ENCODE measurements at regions not wholly inside any gene's neighbourhood (a gene's known extent, or its start where the extent isn't known, plus 50 kb on each side); places are given as distances from the start of the nearest gene placed in this dataset.

DNA sequence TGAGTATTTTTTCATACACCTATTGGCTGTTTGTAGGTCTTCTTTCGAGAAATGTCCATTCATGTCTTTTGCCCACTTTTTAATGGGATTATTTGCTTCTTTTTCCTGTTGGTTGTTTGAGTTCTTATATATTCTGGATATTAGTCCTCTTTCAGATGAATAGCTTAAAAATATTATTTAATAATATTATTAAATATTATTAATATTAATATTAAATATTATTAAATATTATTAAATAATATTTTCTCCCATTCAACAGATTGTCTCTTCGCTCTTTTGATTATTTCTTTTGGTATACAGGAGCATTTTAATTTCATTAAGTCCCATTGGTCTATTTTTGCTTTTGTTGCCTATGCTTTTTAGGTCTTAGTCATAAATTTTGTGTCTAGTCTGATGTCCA, 361.9 kb downstream of the TSN start:
- ChIA-PET POLR2A (no interaction called here), CTCF (interaction anchor here (0.7 kb wide), 1 partner anchor 15 kb away, joined by 3 read pairs; no protein-coding TSS in a partner anchor)
- no peak for TF ChIP-seq FOXA1 (IDR thresholded peaks at IDR 0.05)
- TF ChIP-seq FOXM1 (IDR thresholded peaks at IDR 0.05; ENCODE audit: borderline replicate concordance): no peak
- TF ChIP-seq ELF4 (IDR thresholded peaks at IDR 0.05): no peak
- TF ChIP-seq SUZ12 (IDR thresholded peaks at IDR 0.05): no peak
- TF ChIP-seq NFRKB (IDR thresholded peaks at IDR 0.05): no peak
- TF ChIP-seq ZNF384 (IDR thresholded peaks at IDR 0.05): no peak
- no peak for TF ChIP-seq CTBP1 (IDR thresholded peaks at IDR 0.05; ENCODE audit: borderline replicate concordance)
- no peak for TF ChIP-seq BHLHE40 (IDR thresholded peaks at IDR 0.05; ENCODE audit: borderline replicate concordance)
- TF ChIP-seq HDGF (IDR thresholded peaks at IDR 0.05; ENCODE audit: borderline replicate concordance): no peak
- TF ChIP-seq ARNT (IDR thresholded peaks at IDR 0.05): no peak
- no peak for TF ChIP-seq SP1 (IDR thresholded peaks at IDR 0.05)
- no peak for TF ChIP-seq LEF1 (IDR thresholded peaks at IDR 0.05; ENCODE audit: borderline replicate concordance)
- TF ChIP-seq, protein P1, sequence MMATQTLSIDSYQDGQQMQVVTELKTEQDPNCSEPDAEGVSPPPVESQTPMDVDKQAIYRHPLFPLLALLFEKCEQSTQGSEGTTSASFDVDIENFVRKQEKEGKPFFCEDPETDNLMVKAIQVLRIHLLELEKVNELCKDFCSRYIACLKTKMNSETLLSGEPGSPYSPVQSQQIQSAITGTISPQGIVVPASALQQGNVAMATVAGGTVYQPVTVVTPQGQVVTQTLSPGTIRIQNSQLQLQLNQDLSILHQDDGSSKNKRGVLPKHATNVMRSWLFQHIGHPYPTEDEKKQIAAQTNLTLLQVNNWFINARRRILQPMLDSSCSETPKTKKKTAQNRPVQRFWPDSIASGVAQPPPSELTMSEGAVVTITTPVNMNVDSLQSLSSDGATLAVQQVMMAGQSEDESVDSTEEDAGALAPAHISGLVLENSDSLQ (IDR thresholded peaks at IDR 0.05): no peak
- no peak for DNase-seq (ENCODE audit: extremely low spot score)

DNA sequence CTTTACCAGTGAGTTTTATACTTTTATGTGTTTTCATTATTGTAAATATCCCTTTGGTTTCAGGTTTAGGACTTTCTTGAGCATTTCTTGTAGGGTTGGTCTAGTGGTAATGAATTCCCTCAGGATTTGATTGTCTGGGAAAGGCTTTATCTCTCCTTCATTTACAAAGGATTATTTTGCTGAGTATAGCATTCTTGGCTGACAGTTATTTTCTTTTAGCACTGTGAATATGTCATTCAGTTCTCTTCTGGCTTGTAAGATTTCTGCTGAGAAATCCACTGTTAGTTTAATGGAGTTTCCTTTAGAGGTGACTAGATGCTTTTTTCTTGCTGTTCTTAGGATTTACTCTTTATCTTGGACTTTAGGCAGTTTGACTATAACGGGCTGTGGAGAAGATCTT, 373.9 kb downstream of the TSN start:
- POLR2A ChIA-PET: no interaction called here
- DNase-seq (ENCODE audit: extremely low spot score): no peak
- CTCF ChIA-PET: no interaction called here
- TF ChIP-seq L3MBTL2 (conservative IDR thresholded peaks at IDR 0.05): no peak
- TF ChIP-seq HDGF (IDR thresholded peaks at IDR 0.05; ENCODE audit: borderline replicate concordance): no peak
- TF ChIP-seq TARDBP (IDR thresholded peaks at IDR 0.05): no peak
- TF ChIP-seq BHLHE40 (IDR thresholded peaks at IDR 0.05; ENCODE audit: borderline replicate concordance): no peak
- TF ChIP-seq, protein P1 (IDR thresholded peaks at IDR 0.05): no peak
- TF ChIP-seq LEF1 (IDR thresholded peaks at IDR 0.05; ENCODE audit: borderline replicate concordance): no peak
- no peak for TF ChIP-seq ELF4 (IDR thresholded peaks at IDR 0.05)
- TF ChIP-seq FOXA1 (IDR thresholded peaks at IDR 0.05): no peak
- no peak for TF ChIP-seq CTBP1 (IDR thresholded peaks at IDR 0.05; ENCODE audit: borderline replicate concordance)
- no peak for TF ChIP-seq FOXK2 (IDR thresholded peaks at IDR 0.05)
- TF ChIP-seq ZNF384 (IDR thresholded peaks at IDR 0.05): no peak
- TF ChIP-seq FOXM1 (IDR thresholded peaks at IDR 0.05; ENCODE audit: borderline replicate concordance): no peak
- TF ChIP-seq NFRKB (IDR thresholded peaks at IDR 0.05): no peak
- TF ChIP-seq SP1 (IDR thresholded peaks at IDR 0.05): no peak
- no peak for TF ChIP-seq SUZ12 (IDR thresholded peaks at IDR 0.05)
- TF ChIP-seq ARNT (IDR thresholded peaks at IDR 0.05): no peak

DNA sequence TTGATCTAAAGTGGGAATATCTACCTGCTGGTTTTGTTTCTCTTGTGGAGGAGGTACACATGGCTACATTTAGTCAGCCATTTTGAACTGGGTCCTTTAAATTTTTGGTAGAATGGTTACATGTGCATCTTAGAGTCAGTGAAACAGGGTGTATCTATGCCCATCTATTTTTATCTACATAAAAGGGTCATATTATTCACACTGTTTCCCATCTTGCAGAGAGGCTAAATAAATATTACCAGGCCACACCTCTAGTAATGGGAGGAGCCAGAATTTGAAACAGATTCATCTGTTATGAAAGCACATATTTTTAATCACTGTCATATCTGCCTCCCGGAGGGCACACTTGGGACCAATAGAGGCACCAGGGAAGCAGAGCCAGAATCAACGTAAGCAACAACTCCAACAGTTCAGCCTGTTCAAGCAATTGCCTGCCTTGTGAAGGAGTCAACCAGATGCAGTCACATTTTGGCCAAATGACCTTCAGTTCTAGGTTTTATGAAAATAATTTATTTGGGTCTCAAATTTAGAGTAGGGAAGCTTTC, 376.8 kb downstream of the TSN start:
- POLR2A ChIA-PET: no interaction called here
- TF ChIP-seq CTBP1 (IDR thresholded peaks at IDR 0.05; ENCODE audit: borderline replicate concordance): no peak
- TF ChIP-seq ARNT (IDR thresholded peaks at IDR 0.05): no peak
- TF ChIP-seq FOXK2 (IDR thresholded peaks at IDR 0.05): no peak
- TF ChIP-seq NFRKB (IDR thresholded peaks at IDR 0.05): no peak
- TF ChIP-seq FOXA1 (IDR thresholded peaks at IDR 0.05): no peak
- TF ChIP-seq BHLHE40 (IDR thresholded peaks at IDR 0.05; ENCODE audit: borderline replicate concordance): no peak
- no peak for TF ChIP-seq HDGF (IDR thresholded peaks at IDR 0.05; ENCODE audit: borderline replicate concordance)
- TF ChIP-seq L3MBTL2 (conservative IDR thresholded peaks at IDR 0.05): no peak
- TF ChIP-seq, protein P1 (IDR thresholded peaks at IDR 0.05): no peak
- no peak for TF ChIP-seq ELF4 (IDR thresholded peaks at IDR 0.05)
- TF ChIP-seq TARDBP (IDR thresholded peaks at IDR 0.05): no peak
- TF ChIP-seq SUZ12 (IDR thresholded peaks at IDR 0.05): no peak
- no peak for TF ChIP-seq ZNF384 (IDR thresholded peaks at IDR 0.05)
- no peak for TF ChIP-seq LEF1 (IDR thresholded peaks at IDR 0.05; ENCODE audit: borderline replicate concordance)
- no peak for TF ChIP-seq SP1 (IDR thresholded peaks at IDR 0.05)
- TF ChIP-seq FOXM1 (IDR thresholded peaks at IDR 0.05; ENCODE audit: borderline replicate concordance): no peak
- DNase-seq (ENCODE audit: extremely low spot score): no peak
- CTCF ChIA-PET: interaction anchor here (1.1 kb wide), 1 partner anchor 15 kb away, joined by 3 read pairs; no protein-coding TSS in a partner anchor

DNA sequence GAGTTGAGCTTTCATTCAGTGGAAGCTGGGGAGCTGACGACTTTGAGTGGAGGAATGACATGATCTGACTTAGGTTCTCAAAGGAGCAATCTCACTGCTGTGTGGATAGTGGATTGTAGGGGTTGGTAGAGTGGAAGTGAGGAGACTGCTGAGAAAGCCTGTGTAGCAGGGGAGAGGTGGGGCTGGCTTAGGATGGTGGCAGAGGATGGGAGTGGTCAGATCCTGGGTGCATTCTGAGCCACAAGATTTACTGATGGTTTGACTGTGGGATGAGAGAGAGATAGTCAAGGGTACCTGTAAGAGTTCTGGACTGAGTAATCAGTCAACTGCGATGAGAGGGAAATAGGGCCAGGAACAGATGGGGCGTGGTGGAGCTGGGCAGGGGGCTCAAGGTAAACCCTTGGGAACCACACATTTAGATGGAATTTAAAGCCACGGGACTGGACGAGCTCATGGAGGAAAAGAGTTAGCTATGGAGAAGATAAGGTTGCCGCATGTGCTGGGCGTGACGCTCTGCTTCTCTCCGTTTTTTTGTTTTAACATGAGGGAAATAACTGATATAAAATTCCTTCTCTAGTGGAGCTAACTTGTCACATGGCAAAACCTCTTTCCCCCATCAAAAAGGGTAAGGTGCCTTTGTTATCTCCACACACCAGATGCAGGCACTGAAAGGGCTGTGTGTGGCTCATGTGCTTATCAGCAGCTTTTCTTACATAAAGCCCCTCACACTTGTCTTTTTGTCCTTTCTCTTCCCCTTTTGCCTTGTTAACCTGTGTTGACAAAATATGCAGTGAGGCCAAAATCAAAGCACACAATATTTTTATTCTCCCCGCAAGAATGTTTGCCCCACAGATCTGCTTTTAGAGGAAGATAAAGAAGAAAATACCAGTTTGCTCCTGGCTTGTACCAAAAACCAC, 379.8 kb downstream of the TSN start:
- no peak for TF ChIP-seq SP1 (IDR thresholded peaks at IDR 0.05)
- no peak for TF ChIP-seq FOXA1 (IDR thresholded peaks at IDR 0.05)
- no peak for TF ChIP-seq LEF1 (IDR thresholded peaks at IDR 0.05; ENCODE audit: borderline replicate concordance)
- no peak for TF ChIP-seq ZNF384 (IDR thresholded peaks at IDR 0.05)
- ChIA-PET CTCF (no interaction called here), POLR2A (no interaction called here)
- no peak for DNase-seq (ENCODE audit: extremely low spot score)

DNA sequence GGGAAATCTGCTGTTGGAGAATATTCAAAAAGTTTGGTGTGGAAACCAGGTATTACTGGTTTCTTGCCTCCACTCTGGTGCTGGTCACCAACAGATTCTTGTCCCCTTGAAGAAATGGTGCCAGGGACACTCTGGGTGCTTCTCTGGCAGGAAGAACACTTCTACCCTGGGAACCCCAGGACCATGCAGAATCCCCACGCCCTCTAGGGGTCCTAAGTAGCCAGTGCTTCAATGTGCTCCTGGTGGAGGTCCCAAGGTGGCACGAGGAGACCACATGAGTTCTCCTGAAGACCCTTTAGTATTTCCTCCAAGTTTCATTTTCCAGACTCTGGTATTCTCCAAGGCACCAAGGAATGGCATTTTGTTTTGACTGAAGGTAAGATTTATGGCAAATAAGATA, 380.6 kb downstream of the TSN start:
- TF ChIP-seq FOXM1 (IDR thresholded peaks at IDR 0.05; ENCODE audit: borderline replicate concordance) (no peak), ELF4 (IDR thresholded peaks at IDR 0.05) (no peak), TARDBP (IDR thresholded peaks at IDR 0.05) (no peak), CTBP1 (IDR thresholded peaks at IDR 0.05; ENCODE audit: borderline replicate concordance) (no peak), L3MBTL2 (conservative IDR thresholded peaks at IDR 0.05) (no peak), HDGF (IDR thresholded peaks at IDR 0.05; ENCODE audit: borderline replicate concordance) (no peak), ZNF384 (IDR thresholded peaks at IDR 0.05) (no peak), SP1 (IDR thresholded peaks at IDR 0.05) (no peak), FOXA1 (IDR thresholded peaks at IDR 0.05) (no peak), LEF1 (IDR thresholded peaks at IDR 0.05; ENCODE audit: borderline replicate concordance) (no peak), ARNT (IDR thresholded peaks at IDR 0.05) (no peak), BHLHE40 (IDR thresholded peaks at IDR 0.05; ENCODE audit: borderline replicate concordance) (no peak), SUZ12 (IDR thresholded peaks at IDR 0.05) (no peak), NFRKB (IDR thresholded peaks at IDR 0.05) (no peak), FOXK2 (IDR thresholded peaks at IDR 0.05) (no peak)
- TF ChIP-seq, protein P1 (IDR thresholded peaks at IDR 0.05): no peak
- ChIA-PET CTCF (no interaction called here), POLR2A (no interaction called here)
- DNase-seq (ENCODE audit: extremely low spot score): peak; percentile 36

Data from HEK293T (cell line).